Lung (tissue), 11 donors: ENCODE measurements at regions not wholly inside any gene's neighbourhood (a gene's known extent, or its start where the extent isn't known, plus 50 kb on each side); places are given as distances from the start of the nearest gene placed in this dataset.
A peak's percentile ranks its signal among the peaks of the same experiment; 100 is the strongest.

Source experiments
- ATAC-seq: fragments of 200-7000 bp; cut with Tn5 transposase; one replicate; pipeline ENCODE4 v1.9.1; 2020; ENCODE audit warnings: moderate number of reproducible peaks; ENCODE audit not compliant: insufficient read depth, low FRiP score
- DNase-seq, 3 donors: peaks; one replicate each; pipeline ENCODE4 v3.0.0-alpha.2; 2013 to 2017
- H3K27ac ChIP-seq, 2 donors: one replicate each; pipeline ENCODE4 v1.5.1; 2013; ENCODE audit warnings: mild to moderate bottlenecking in 2 of 2, moderate library complexity in 2 of 2, control low read depth in 1 of 2, inconsistent platforms in 1 of 2, low read depth in 1 of 2, low read length in 1 of 2
- H3K27me3 ChIP-seq, 3 donors: one replicate each; pipeline ENCODE4 v1.5.1; 2013; ENCODE audit warnings: low read length in 2 of 3; ENCODE audit not compliant: control insufficient read depth in 3 of 3, insufficient read depth in 3 of 3
- H3K36me3 ChIP-seq, 4 donors: one replicate each; pipeline ENCODE4 v1.5.1; 2013; ENCODE audit warnings: low read length in 4 of 4, mild to moderate bottlenecking in 1 of 4, moderate library complexity in 1 of 4; ENCODE audit not compliant: control insufficient read depth in 4 of 4, insufficient read depth in 4 of 4
- H3K4me1 ChIP-seq, 5 donors: one replicate each; pipeline ENCODE4 v1.5.1; 2013; ENCODE audit warnings: low read length in 5 of 5, mild to moderate bottlenecking in 2 of 5, moderate library complexity in 1 of 5; ENCODE audit not compliant: control insufficient read depth in 5 of 5, insufficient read depth in 5 of 5
- H3K4me3 ChIP-seq: one replicate; pipeline ENCODE4 v1.5.1; 2013; ENCODE audit warnings: mild to moderate bottlenecking, control low read depth, moderate library complexity
- H3K9ac ChIP-seq, 2 donors: one replicate each; pipeline ENCODE4 v1.5.1; 2013; ENCODE audit warnings: low read length in 2 of 2, control low read depth in 1 of 2; ENCODE audit not compliant: insufficient read depth in 1 of 2
- H3K9me3 ChIP-seq, 4 donors: one replicate each; pipeline ENCODE4 v1.5.1; 2013; ENCODE audit warnings: low read length in 3 of 4, mild to moderate bottlenecking in 1 of 4, moderate library complexity in 1 of 4; ENCODE audit not compliant: control insufficient read depth in 4 of 4, insufficient read depth in 3 of 4
- CTCF ChIP-seq: IDR thresholded peaks from 2 replicates; pipeline ENCODE4 v1.5.1; 2012; ENCODE audit warnings: mild to moderate bottlenecking; ENCODE audit errors: control extremely low read depth, extremely low read depth
- WGBS, 2 donors: extraction: QIAGEN DNeasy Blood & Tissue Kit; methylation state at CpG; one replicate each; pipeline ENCODE4 v1.1.7; 2013; 5-methylcytosine and 5-hydroxymethylcytosine counted together
- donor health status: control.
- donor health status: control.
- donor health status: Bipolar disorder and iron deficiency.
- donor health status: healthy.
- donor health status: DM: yes; HTN: yes; CAD: no.

GRCh38 chr15:57870667-57871066 lies 164.2 kb downstream of the POLR2M start:
- no peak for ATAC-seq
- H3K9me3 ChIP-seq, result peaks cover 0 to 8% (median 2%) of the 10 kb centered on the region in 4 donors
- no peak for TF ChIP-seq CTCF
- H3K27me3 ChIP-seq, result peaks cover 0 to 4% (median 0%) of the 10 kb centered on the region in 3 donors
- H3K9ac ChIP-seq, result no peak overlapping the region
- H3K4me1 ChIP-seq, result peaks cover 0 to 10% (median 0%) of the 10 kb centered on the region in 5 donors
- 87% methylated on average over 2 of the region's 2 CpGs for WGBS, 2 donors
- H3K27ac ChIP-seq, result no peak overlapping the region
- H3K4me3 ChIP-seq, result no peak overlapping the region
- H3K36me3 ChIP-seq, result no peaks in the 10 kb centered on the region
- DNase-seq, result peak in 2 of 3 donors; percentile 44 to 51

- H3K36me3 ChIP-seq, result no peaks in the 10 kb centered on the region
- ATAC-seq (no peak), DNase-seq (no peak)
- H3K27me3 ChIP-seq, result peaks cover 0 to 4% (median 0%) of the 10 kb centered on the region in 3 donors
- WGBS, 2 donors, result 57 to 63% methylated on average over 6 of the region's 6 CpGs
- H3K9ac ChIP-seq, result no peak overlapping the region
- no peak overlapping the region for H3K4me3 ChIP-seq
- H3K27ac ChIP-seq, result no peak overlapping the region
- TF ChIP-seq CTCF, result no peak
- H3K9me3 ChIP-seq, result peaks cover 0 to 8% (median 5%) of the 10 kb centered on the region in 4 donors
- peaks cover 0 to 10% (median 0%) of the 10 kb centered on the region in 5 donors for H3K4me1 ChIP-seq
These were observed 165.9 kb downstream of the POLR2M start for GRCh38 chr15:57872281-57873030.

GRCh38 chr15:57873564-57874209 lies 167.2 kb downstream of the POLR2M start:
- H3K36me3 ChIP-seq, result no peaks in the 10 kb centered on the region
- no peak for DNase-seq
- no peak for ATAC-seq
- peaks cover 0 to 4% (median 0%) of the 10 kb centered on the region in 3 donors for H3K27me3 ChIP-seq
- peaks cover 0 to 8% (median 5%) of the 10 kb centered on the region in 4 donors for H3K9me3 ChIP-seq
- no peak for TF ChIP-seq CTCF
- 85 to 92% methylated on average over 2 of the region's 2 CpGs for WGBS, 2 donors
- no peak overlapping the region for H3K4me3 ChIP-seq
- H3K9ac ChIP-seq, result no peak overlapping the region
- peaks cover 0 to 10% (median 0%) of the 10 kb centered on the region in 5 donors for H3K4me1 ChIP-seq
- no peak overlapping the region for H3K27ac ChIP-seq
